ENCODE measurements at regions not wholly inside any gene's neighbourhood (a gene's known extent, or its start where the extent isn't known, plus 50 kb on each side); places are given as distances from the start of the nearest gene placed in this dataset.

GRCh38 chr6:153625089-153625488 lies 414.0 kb upstream of the OPRM1 start:
- Histone ChIP-seq H3K36me3 (replicated peaks) (no peaks in the 10 kb centered on the region), H3K4me3 (ENCODE audit: low read depth, low read length) (no peak overlapping the region), H3K27ac (no peak overlapping the region), H3K27me3 (replicated peaks) (no peaks in the 10 kb centered on the region)
- TF ChIP-seq CTCF (IDR thresholded peaks at IDR 0.05; ENCODE audit: low read depth, low read length, missing control alignments): no peak
- in situ Hi-C loops (cut with HindIII; ENCODE audit: low pct_ligation_motif_present, low sequenced_read_pairs): no loop called here
- DNase-seq: peak; percentile 25

DNA sequence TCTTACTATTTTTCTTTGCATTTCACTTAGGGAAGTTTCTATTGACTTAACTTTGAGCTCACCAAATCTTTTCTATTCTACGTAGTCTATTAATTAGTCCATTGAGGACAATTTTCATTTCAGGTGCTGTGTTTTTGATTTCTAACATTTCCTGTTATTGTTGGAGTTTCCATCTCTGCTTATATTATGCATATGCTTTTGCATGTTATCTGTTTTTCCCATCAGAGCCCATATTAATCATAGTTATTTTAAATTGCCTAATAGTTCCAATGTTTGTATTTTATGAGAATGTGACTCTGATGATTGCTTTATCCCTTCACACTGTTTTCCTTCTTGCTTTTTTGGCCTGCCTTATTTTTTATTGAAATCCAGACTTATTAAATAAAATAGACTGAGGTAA lies 414.5 kb upstream of the OPRM1 start:
- Histone ChIP-seq H3K27ac (no peak overlapping the region), H3K27me3 (replicated peaks) (no peaks in the 10 kb centered on the region), H3K36me3 (replicated peaks) (no peaks in the 10 kb centered on the region), H3K4me3 (ENCODE audit: low read depth, low read length) (no peak overlapping the region)
- TF ChIP-seq CTCF (IDR thresholded peaks at IDR 0.05; ENCODE audit: low read depth, low read length, missing control alignments): no peak
- in situ Hi-C loops (cut with HindIII; ENCODE audit: low pct_ligation_motif_present, low sequenced_read_pairs): no loop called here
- no peak for DNase-seq

DNA sequence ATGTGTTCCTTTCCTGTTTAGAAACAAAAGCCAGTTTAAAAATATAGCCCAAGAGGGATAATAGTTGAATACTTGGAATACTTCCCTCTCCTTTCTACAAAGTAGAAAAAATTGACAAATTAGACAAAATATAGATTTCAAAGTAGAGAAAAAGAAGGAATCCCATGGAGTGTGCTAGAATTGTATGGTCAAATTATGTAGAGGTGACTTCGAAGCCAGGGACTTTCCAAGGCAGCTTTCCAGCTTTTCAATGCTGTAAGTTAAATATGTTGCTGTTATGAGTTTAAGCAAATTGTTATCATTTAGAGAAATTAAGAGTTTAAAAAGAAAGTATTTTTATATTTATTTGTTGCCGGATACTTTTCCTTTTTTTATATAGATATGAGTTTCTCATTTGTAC lies 415.5 kb upstream of the OPRM1 start:
- H3K27ac ChIP-seq: no peak overlapping the region
- no peaks in the 10 kb centered on the region for H3K27me3 ChIP-seq (replicated peaks)
- TF ChIP-seq CTCF (IDR thresholded peaks at IDR 0.05; ENCODE audit: low read depth, low read length, missing control alignments): no peak
- in situ Hi-C loops (cut with HindIII; ENCODE audit: low pct_ligation_motif_present, low sequenced_read_pairs): no loop called here
- H3K4me3 ChIP-seq (ENCODE audit: low read depth, low read length): no peak overlapping the region
- DNase-seq: no peak
- no peaks in the 10 kb centered on the region for H3K36me3 ChIP-seq (replicated peaks)

DNA sequence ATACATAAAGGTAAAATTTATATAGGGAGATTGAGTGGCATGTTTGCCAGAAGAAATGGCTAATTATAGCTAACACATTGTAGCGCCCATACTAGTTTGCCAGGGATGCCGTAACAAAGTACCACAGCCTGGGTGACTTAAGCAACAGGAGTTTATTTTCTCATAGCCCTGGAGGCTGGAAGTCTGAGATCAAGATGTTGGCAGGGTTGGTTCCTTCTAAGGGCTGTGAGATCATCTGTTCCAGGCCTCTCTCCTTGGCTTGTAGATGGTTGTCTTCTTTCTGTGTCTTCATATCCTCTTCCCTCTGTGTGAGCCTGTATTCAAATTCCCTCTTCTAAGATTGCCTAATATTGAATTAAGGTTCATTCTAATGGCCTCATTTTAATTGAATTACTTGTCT lies 417.5 kb upstream of the OPRM1 start:
- Histone ChIP-seq H3K27ac (no peak overlapping the region), H3K36me3 (replicated peaks) (no peaks in the 10 kb centered on the region), H3K27me3 (replicated peaks) (no peaks in the 10 kb centered on the region), H3K4me3 (ENCODE audit: low read depth, low read length) (no peak overlapping the region)
- no peak for TF ChIP-seq CTCF (IDR thresholded peaks at IDR 0.05; ENCODE audit: low read depth, low read length, missing control alignments)
- no peak for DNase-seq
- in situ Hi-C loops (cut with HindIII; ENCODE audit: low pct_ligation_motif_present, low sequenced_read_pairs): no loop called here

- no peak for TF ChIP-seq CTCF (IDR thresholded peaks at IDR 0.05; ENCODE audit: low read depth, low read length, missing control alignments)
- H3K36me3 ChIP-seq (replicated peaks): no peaks in the 10 kb centered on the region
- no peak overlapping the region for H3K4me3 ChIP-seq (ENCODE audit: low read depth, low read length)
- in situ Hi-C loops (cut with HindIII; ENCODE audit: low pct_ligation_motif_present, low sequenced_read_pairs): no loop called here
- no peak for DNase-seq
- H3K27me3 ChIP-seq (replicated peaks): no peaks in the 10 kb centered on the region
- H3K27ac ChIP-seq: no peak overlapping the region
These were observed 418.0 kb upstream of the OPRM1 start for GRCh38 chr6:153621070-153621469.
